Stimulated activated CD4-positive, alpha-beta T cell treated with anti-CD3 and anti-CD28 coated beads, Interleukin-2, amount 100 ng/mL, for 24 hours (primary cell): ENCODE measurements at regions not wholly inside any gene's neighbourhood (a gene's known extent, or its start where the extent isn't known, plus 50 kb on each side); places are given as distances from the start of the nearest gene placed in this dataset.

Experiments used
- DNase-seq, 2 donors: peaks; one replicate each; pipeline ENCODE4 v3.0.0-alpha.2; 2020

GRCh38 chr18:77522051-77522675 is 272.5 kb downstream of the GALR1 start:
- no peak for DNase-seq

DNA sequence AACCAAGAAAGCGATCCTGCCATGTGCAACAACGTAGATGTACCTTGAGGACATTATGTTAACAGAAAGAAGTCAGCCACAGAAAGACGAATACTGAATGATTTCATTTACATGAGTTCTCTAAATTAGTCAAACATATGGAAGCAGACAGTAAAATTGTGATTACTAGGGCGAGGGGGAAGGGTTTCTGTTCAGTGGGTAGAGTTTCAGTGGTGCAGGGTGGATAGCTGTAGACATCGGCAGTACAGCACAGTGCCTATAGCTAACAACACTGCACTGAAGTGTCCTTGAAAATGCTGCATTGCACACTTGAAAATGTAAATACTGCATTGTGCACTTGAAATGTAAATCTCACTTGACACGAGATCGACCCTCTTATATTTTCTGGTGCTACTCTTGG is 275.3 kb downstream of the GALR1 start:
- no peak for DNase-seq

DNA sequence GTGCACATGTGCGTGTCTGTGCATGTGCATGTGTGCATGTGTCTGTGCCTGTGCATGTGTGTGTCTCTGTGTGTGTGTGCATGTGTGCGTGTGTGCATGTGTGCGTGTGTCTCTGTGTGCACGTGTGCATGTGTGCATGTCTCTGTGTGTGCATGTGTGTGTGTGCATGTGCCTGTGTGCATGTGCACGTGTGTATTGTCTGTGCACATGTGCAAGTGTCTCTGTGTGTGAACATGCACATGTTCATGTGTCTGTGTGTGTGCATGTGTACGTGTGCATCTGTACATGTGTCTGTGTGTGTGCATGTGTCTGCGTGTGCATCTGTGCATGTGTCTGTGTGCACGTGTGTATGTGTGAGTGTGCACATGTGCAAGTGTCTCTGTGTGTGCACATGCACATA is 277.3 kb downstream of the GALR1 start:
- no peak for DNase-seq

DNA sequence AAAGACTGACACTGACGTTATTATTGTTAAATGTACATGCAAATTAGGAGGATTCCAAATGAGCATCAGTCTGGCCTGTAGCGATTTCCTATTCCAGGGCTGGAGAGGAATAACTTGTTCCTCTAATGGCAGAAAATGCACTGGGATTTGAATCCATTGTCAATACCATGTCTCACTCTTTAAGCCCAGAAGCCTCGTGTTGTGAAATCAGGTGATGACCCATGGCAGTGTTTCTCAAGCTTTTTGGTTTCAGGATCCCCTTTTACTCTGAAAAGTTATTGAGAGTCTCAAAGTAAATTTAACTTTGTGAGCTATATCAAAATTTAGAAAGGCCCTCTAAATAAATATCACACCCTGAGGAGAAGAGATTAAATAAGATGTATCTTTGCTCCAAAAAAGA is 279.2 kb downstream of the GALR1 start:
- no peak for DNase-seq

DNA sequence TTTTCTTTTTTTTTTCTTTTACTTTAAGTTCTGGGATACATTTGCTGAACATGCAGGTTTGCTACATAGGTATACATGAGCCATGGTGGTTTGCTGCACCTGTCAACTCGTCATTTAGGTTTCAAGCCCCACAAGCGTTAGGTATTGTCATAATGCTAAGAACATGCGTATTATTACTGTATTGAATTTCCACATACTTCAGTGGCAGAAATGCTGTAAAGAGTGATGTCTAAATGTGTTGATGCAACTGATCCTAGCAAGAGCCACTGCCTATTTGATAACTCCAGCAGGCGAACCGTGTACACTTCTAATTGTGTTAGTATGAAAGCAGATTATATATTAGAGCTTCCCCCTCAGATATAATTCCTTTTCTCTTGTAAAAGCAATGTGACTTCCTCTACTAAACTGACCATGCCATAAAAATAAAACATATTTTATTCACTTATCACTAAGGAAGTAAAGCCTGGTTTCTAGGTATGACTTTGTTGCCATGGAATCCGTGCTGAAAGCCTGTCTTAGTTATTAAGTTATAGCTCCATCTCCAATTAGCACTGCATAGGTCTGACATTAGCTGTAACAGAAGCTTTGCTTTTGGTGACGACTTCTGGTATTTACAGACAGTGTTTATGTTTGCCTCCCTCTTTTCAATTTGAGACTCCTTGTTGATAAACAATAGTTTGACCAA is 280.0 kb downstream of the GALR1 start:
- DNase-seq = no peak

DNA sequence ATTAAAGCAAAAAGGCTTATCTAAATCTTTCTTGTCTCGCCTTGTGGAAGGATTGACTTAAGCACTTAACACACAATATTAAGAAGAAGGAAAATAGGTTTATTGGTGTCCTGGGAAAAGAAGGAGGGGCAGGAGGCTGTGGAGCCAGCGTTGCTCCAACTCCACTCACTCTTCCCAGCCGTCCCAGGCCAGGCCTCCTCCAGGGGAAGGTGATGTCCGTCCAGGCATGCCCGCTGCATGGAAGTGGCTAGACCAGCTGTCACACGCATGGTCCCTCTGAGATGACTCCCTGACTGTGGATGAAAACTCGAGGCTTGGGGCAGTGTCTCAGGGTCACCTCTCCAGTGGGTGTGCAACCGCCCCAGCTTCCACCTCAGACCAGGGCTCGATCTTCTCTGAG is 281.1 kb downstream of the GALR1 start:
- no peak for DNase-seq

- no peak for DNase-seq
Observed at GRCh38 chr18:77539860-77540259, 290.2 kb downstream of the GALR1 start.

GRCh38 chr18:77544792-77545191 is 295.1 kb downstream of the GALR1 start:
- no peak for DNase-seq

DNA sequence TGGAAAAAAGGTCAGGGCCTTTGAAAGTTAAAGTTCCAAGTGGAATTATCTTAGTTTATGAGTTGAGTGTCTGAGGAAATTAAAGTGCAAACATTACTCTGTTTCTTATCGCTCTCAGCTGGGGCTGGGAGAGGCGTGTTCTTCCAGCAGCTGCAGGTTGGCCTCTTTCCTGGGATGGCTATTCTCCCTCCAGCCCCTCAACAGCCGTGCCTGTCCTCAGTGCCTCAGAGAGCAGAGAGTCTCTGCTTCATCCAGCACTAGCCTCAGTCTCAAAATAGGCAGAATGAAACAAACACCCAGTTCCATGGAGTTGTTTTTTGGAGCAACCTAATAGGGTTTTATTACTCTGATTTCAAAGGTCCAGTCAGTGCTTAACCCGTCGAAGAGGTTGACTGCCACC is 298.1 kb downstream of the GALR1 start:
- no peak for DNase-seq

GRCh38 chr18:77548790-77549420 is 299.3 kb downstream of the GALR1 start:
- no peak for DNase-seq

DNA sequence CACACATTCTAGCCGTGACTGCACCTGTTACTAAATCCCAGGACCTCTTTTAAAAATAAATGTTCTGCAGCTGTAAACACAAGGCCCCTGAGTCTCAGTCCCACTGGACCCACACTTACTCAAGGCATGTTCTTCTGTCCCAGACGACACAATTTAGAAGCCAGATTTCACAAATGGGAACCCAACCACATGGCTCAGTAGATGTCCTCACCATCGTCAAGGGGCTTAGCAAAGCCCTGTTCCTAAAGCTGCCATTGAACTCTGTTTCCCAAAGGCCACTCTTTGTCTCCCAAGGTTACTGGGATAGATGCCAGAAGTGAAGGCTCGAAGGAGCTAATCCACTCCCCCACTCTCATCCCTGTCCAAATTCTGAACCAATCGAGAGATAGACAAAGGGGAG is 301.0 kb downstream of the GALR1 start:
- DNase-seq = no peak

DNA sequence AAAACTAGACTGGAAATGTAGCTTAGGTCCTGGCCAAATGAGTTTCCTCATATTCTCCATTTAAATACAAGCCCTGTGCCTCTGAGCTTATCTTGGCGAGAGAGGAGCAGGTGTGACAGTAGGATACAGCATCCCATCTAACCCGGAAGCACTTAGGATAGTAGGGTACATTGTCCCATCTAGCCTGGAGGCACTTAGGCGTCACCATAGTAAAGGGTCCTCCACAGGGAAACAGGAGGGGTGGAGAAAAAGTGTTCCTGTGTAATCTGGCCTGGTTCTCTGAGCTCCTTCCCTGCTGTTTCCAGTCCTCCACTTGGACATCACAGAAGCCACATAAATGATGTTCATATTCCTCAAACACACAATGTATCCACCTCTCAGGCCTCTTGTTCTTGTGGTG is 301.4 kb downstream of the GALR1 start:
- no peak for DNase-seq

GRCh38 chr18:77552945-77553344 is 303.3 kb downstream of the GALR1 start:
- no peak for DNase-seq

- no peak for DNase-seq
Observed at GRCh38 chr18:77554061-77554460, 304.4 kb downstream of the GALR1 start.

DNA sequence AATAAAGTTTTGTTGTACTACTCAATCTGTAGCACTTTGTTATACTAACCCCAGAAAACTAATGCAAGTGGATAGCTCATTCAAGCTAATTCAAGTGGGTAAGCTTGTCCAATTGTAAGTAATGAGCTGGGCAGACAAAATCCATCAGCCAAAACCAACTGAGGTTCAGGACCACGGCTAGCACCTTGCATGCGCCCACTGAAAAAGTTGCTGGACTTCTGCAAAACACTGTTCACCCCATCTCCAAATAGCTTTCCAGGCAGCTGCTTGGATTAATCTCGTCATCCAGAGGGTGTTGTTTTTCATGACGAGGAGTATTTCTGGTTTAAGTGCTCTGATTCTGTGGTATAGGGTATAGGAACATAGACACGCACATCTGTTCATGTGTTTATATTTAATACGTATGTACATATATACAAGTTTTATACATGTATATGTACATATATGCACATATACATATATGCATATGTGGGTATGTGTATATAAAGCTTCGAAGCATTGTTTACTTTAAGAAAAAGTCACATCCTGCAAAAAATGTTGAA is 307.5 kb downstream of the GALR1 start:
- no peak for DNase-seq

- DNase-seq = no peak
Observed at GRCh38 chr18:77559274-77559910, 309.7 kb downstream of the GALR1 start.

DNA sequence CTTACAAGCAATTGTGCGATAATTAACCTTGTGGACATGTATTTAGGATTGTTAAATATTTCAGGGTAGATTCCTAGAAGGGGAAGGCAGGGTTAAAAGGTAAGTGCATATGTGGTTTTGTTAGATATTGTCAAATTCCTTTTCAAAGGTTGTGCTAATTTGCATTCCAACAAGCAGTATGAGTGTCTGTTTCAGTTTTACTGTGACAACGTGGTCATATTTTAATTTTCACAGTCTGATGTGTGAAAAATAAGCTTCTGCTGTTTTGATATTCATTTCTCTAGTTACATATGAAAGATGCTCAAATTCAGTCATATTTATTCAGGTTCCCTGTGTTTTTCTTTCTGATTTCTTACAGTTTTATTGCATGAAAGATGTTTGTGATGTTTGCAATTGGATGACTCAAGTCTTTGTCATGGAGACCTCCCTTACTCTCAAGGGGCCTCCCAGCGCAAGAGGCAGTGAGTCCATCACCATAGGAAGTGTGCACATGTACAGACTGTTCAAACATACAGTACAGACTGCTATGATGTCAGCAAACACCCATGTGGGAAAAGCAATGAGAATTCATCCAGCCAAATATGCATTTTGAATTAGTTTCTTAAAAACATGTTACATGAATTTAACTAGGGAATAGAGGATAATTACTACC is 310.8 kb downstream of the GALR1 start:
- no peak for DNase-seq

DNA sequence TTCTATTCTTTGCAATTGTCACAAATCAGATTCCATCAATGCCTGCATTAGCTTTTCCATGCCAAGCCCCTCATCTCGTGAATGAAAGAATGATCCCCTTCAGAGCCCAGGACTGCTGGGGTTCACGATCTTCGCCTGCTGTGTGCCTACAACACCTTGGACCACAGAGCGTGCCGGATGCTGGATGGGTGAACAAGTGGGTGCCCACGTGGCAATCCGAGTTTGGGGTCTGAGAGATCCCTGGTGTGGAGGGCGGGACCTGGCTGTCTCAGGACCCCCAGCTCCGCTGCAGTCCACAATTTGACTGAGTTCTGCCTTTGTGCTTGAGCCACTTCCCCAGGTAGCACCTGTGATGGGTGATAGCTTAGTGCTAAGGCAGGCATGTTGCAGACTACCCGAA is 317.0 kb downstream of the GALR1 start:
- DNase-seq = no peak

- DNase-seq = no peak
Observed at GRCh38 chr18:77567205-77567604, 317.6 kb downstream of the GALR1 start.

DNA sequence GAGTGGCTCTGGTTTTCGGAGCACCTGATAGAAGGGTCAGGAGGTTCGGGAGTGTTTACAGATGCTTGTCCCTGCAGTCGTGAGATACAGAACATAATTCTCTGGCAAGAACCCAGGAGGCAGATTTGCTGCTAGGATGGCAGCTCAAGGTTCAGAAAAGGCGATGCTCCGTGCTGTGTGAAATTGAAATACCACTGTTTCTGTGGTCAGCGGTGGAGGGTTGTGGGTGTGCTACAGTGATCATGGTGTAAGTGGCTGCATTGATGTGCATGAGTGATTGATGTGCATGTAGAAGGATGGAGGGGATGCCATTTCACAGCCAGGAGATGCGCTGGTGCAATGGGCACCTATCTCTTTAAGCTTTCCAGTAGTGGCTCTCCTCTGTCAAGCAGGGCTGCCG is 322.1 kb downstream of the GALR1 start:
- no peak for DNase-seq

DNA sequence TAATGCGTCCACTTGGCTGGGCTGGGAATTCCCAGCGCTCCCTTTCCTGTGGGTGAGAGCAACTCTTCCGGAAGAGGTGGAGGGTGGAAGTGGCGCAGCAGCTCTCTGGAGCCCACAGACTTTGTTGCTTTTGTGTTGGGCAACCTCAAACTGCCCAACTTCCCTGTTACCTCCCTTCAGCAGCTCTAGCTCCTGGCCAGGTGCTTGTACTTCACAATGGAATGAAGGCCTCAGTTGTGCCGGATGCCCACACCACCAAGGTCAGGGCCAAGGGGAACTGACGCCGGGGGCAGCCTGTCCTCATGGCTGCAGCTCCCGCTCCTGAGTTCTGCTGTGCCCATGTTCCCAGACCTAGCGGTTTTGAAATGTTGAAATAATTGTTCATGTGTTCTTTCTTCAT is 322.9 kb downstream of the GALR1 start:
- no peak for DNase-seq

DNA sequence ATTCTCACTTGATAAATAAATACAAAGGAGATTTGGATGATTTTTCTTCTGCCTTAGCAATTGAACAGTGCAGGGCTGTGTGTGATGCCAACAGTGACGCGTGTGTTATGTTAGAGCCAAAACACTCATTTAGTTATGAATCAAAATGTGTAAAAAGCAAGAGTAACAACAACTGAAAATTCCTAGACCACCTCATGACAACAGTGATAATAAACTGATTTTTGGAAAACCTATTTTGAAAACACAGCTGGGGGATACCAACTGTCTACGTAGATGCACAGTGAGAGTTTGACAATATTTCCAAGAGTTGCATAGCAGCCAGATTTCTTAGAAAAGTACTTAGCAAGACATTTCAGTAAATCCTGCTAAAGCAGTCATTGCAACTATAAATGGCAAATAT is 323.9 kb downstream of the GALR1 start:
- no peak for DNase-seq

GRCh38 chr18:77590943-77591515 is 341.4 kb downstream of the GALR1 start:
- no peak for DNase-seq
